Activated CD8-positive, alpha-beta memory T cell treated with anti-CD3 and anti-CD28 coated beads, Interleukin-2, amount 50 U/mL, for 4 hours (primary cell): ENCODE measurements at regions not wholly inside any gene's neighbourhood (a gene's known extent, or its start where the extent isn't known, plus 50 kb on each side); places are given as distances from the start of the nearest gene placed in this dataset.
"Not testable (repeated sequence)": the region's sequence is repeated elsewhere in the genome, so short reads cannot be mapped to it uniquely, and the experiment has no call there.

ENCODE experiments used
- DNase-seq: peaks from one replicate; pipeline ENCODE4 v3.0.0-alpha.2; 2020

- DNase-seq, result no peak
Observed at GRCh38 chr1:101121975-101122374, 96.4 kb upstream of the DPH5 start.

GRCh38 chr1:101121504-101121903, 95.9 kb upstream of the DPH5 start:
- DNase-seq, result no peak

GRCh38 chr1:101120868-101121267, 95.3 kb upstream of the DPH5 start:
- no peak for DNase-seq

GRCh38 chr1:101119289-101119688, 93.7 kb upstream of the DPH5 start:
- no peak for DNase-seq

GRCh38 chr1:101116006-101116405, 90.4 kb upstream of the DPH5 start:
- no peak for DNase-seq

GRCh38 chr1:101115112-101115511, 89.5 kb upstream of the DPH5 start:
- no peak for DNase-seq

GRCh38 chr1:101114128-101114527, 88.5 kb upstream of the DPH5 start:
- not testable (repeated sequence) for DNase-seq

GRCh38 chr1:101112051-101112780, 86.6 kb upstream of the DPH5 start:
- DNase-seq, result peak; percentile 68

- DNase-seq, result no peak
Observed at GRCh38 chr1:101111461-101111860, 85.9 kb upstream of the DPH5 start.

GRCh38 chr1:101109791-101110190, 84.2 kb upstream of the DPH5 start:
- no peak for DNase-seq

GRCh38 chr1:101108111-101108500, 82.5 kb upstream of the DPH5 start:
- DNase-seq, result peak; percentile 23

GRCh38 chr1:101107496-101108110, 82.0 kb upstream of the DPH5 start:
- DNase-seq, result no peak

- no peak for DNase-seq
Observed at GRCh38 chr1:101105877-101106276, 80.3 kb upstream of the DPH5 start.

GRCh38 chr1:101102426-101103156, 77.0 kb upstream of the DPH5 start:
- no peak for DNase-seq

- no peak for DNase-seq
Observed at GRCh38 chr1:101101360-101101759, 75.8 kb upstream of the DPH5 start.

- DNase-seq, result no peak
Observed at GRCh38 chr1:101100674-101101073, 75.1 kb upstream of the DPH5 start.

- no peak for DNase-seq
Observed at GRCh38 chr1:101098907-101099306, 73.3 kb upstream of the DPH5 start.

- no peak for DNase-seq
Observed at GRCh38 chr1:101098327-101098726, 72.7 kb upstream of the DPH5 start.

GRCh38 chr1:101089613-101090338, 64.2 kb upstream of the DPH5 start:
- no peak for DNase-seq

- DNase-seq, result no peak
Observed at GRCh38 chr1:101088431-101088830, 62.8 kb upstream of the DPH5 start.

- no peak for DNase-seq
Observed at GRCh38 chr1:101086783-101087182, 61.2 kb upstream of the DPH5 start.

GRCh38 chr1:101081496-101082488, 56.2 kb upstream of the DPH5 start:
- peak; percentile 18 for DNase-seq
